ENCODE measurements at regions not wholly inside any gene's neighbourhood (a gene's known extent, or its start where the extent isn't known, plus 50 kb on each side); places are given as distances from the start of the nearest gene placed in this dataset.
"Not testable (repeated sequence)": the region's sequence is repeated elsewhere in the genome, so short reads cannot be mapped to it uniquely, and the experiment has no call there.

DNA sequence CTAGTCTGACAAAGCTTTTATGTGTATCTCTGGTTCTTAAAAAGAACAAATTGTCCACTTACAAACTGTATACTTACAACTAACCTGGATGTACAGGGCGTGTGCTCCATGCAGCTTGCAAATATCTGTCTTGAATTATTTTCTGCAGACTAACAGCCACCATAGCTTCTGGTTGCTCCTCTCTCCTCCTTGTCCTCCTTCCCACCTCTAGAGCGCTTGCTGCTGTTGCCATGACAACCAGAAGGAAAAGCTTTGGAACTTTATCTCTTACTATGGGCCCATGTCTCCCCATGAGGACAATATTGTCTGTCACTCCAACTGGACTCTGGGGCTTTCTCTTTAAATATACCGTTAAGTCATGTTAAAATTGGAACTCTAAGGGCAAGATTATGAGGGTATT lies 71.5 kb upstream of the DHX40 start:
- DNase-seq (ENCODE audit: low read depth in 2 of 3, low spot score in 2 of 3) = no peak

- DNase-seq (ENCODE audit: low read depth in 2 of 3, low spot score in 2 of 3) = peak in 1 of 3 donors; percentile 1
Observed at GRCh38 chr17:59494757-59495368, 70.5 kb upstream of the DHX40 start.

DNA sequence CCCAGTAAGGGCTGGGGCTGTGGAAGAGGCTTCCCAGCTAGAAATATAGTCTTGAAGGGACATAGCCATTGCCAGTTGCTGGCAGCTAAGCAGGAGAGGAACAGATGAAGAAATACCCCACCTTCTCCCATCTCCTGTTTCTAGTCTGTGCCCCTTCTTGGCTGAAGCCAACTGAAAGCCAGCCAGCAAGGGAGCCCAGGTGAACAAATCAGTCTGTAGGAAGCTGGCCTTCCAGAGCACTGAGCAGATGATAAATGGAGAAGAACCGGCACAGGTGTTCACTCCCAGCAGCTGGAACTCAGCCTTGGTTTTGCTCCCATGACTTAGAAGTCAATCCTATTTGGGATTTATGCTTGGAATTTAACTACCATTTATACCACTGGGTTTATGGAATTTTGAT lies 69.2 kb upstream of the DHX40 start:
- no peak for DNase-seq (ENCODE audit: low read depth in 2 of 3, low spot score in 2 of 3)

- no peak for DNase-seq (ENCODE audit: low read depth in 2 of 3, low spot score in 2 of 3)
Observed at GRCh38 chr17:59498530-59499307, 66.7 kb upstream of the DHX40 start.

DNA sequence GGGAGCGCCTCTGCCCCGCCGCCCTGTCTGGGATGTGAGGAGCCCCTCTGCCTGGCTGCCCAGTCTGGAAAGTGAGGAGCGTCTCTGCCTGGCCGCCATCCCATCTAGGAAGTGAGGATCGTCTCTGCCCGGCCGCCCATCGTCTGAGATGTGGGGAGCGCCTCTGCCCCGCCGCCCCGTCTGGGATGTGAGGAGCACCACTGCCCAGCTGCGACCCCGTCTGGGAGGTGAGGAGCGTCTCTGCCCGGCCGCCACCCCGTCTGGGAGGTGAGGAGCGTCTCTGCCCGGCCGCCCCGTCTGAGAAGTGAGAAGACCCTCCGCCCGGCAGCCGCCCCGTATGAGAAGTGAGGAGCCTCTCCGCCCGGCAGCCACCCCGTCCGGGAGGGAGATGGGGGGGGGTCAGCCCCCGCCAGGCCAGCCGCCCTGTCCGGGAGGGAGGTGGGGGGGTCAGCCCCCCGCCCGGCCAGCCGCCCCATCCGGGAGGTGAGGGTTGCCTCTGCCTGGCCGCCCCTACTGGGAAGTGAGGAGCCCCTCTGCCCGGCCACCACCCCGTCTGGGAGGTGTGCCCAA lies 65.2 kb upstream of the DHX40 start:
- not testable (repeated sequence) for DNase-seq (ENCODE audit: low read depth in 2 of 3, low spot score in 2 of 3)

DNA sequence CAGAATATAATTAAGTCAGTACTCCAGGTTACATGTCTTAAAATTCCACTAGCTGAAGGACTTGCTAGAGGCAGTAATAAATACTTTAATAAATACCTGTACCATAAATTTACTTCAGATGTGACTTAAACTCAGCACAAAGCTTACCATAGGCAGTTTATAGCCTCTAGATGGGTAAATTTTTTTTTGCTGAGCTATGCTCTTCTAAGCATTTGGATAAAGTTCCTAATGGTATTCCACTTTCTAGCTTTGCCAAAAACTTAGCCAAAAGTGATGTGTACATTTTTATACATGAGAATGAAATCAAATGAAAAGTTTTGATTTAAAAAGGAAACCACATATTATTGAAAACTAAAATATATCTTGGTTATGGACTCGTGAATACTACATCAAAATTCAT lies 63.7 kb upstream of the DHX40 start:
- DNase-seq (ENCODE audit: low read depth in 2 of 3, low spot score in 2 of 3) = no peak

DNA sequence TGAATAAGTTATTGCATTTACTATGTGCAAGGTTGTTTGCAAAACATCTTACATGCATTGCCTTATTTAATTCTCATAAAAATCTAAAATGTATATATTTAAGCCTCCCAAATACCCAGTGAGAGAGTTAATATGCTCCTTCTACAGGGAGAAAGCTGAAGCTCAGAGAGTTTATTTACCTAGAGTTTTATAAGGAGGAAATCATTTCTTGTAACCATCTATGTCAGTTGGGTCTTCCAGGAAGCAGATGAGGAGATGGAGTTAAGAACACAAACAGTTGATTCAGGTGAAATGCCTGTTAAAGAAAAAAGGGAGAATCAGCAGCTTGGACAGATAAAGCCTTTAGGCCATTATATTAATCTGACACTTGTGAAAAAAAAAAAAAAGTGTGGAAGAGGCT lies 62.6 kb upstream of the DHX40 start:
- DNase-seq (ENCODE audit: low read depth in 2 of 3, low spot score in 2 of 3) = no peak

GRCh38 chr17:59503500-59503899 lies 61.9 kb upstream of the DHX40 start:
- DNase-seq (ENCODE audit: low read depth in 2 of 3, low spot score in 2 of 3) = no peak

- DNase-seq (ENCODE audit: low read depth in 2 of 3, low spot score in 2 of 3) = no peak
Observed at GRCh38 chr17:59504821-59505220, 60.6 kb upstream of the DHX40 start.

DNA sequence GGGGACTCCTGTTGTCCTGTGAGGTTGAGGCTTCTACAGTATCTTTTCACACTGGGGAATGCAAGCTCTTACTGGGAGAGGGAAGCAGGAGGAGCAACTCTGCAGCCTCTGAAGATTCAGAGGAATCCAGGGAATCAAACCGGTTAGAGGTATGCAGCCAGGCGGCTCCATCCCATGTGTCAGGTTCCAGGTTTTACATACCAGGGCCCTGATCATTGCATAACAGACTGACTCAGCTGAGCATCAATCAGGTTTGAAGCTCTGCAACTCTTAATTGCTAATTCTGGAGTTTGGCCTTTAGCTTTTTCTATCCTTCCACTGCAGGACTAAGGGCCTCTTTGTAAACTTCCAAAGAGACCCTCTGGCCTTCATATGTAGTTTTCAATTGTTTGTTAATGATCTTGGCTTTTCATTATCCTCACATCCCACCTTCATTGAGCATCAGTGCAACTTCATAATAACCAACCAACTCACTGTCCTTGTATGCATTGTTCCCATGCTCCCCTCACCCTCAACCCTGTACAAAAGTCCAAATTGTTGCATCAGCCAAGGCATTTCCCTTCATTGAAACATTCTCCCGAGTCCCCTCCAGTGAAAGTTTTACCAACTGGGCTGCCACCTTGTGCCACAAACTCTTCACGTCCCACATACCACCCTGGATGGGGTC lies 59.7 kb upstream of the DHX40 start:
- no peak for DNase-seq (ENCODE audit: low read depth in 2 of 3, low spot score in 2 of 3)

DNA sequence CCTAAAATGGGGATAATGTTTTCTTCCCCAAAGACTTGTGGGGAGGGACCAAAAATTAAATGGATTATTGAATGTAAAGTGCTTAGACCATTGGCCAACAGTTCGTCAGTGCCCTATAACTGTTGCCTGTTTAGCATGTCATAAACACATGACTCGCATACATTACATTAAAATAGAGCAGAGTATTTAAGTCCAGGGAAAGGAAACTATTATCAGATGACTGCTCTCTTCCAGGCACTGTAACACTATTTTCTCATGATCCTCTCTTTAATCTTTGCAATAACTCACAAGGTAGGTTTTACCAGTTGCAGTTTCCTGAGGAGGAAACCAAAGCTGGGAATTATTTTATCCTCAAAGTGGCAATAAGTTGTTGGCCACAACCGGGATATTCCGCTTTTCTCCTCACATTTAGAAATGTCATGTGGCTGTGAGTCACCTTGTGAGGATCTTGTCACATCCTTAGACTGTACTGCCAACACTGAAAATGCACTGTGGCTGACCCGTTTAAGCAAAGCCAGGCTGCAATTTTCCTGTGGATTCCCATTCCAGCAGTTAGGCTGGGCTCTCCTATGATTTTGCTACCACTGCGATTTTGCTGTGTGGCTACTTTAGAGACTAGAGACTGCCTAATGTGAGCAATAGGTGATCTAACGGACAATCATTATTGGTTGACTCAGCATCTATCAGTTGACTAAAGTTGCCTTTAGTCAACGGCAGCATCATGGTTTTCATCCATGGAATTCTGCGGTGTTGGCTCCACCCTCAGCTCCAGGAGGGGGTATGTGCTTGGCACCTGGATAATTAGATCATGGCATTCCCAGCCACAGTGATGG lies 58.3 kb upstream of the DHX40 start:
- no peak for DNase-seq (ENCODE audit: low read depth in 2 of 3, low spot score in 2 of 3)

DNA sequence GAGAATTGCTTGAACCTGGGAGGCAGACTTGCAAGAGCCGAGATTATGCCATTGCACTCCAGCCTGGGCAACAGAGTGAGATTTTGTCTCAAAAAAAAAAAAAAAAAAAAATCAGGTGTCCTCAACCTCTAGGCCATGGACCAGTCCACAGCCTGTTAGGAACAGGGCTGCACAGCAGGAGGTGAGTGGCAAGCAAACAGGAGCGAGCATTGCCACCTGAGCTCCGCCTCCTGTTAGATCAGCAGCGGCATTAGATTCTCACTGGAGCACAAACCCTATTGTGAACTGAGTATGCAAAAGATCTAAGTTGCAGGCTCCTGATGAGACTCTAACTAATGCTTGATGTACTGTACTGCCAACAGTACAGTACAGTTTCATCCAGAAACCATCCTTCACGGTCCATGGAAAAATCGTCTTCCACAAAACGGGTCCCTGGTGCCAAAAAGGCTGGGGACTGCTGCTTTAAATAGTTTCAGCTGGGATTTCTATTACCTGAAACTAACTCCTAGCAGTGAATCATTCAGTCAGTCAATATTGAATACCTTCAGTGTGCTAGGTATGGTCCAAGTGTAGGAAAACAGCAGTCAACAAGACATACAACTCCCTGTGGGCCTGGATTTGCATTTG lies 56.3 kb upstream of the DHX40 start:
- no peak for DNase-seq (ENCODE audit: low read depth in 2 of 3, low spot score in 2 of 3)

- DNase-seq (ENCODE audit: low read depth in 2 of 3, low spot score in 2 of 3) = no peak
Observed at GRCh38 chr17:59510611-59511010, 54.8 kb upstream of the DHX40 start.

GRCh38 chr17:59511726-59512125 lies 53.7 kb upstream of the DHX40 start:
- DNase-seq (ENCODE audit: low read depth in 2 of 3, low spot score in 2 of 3) = no peak

DNA sequence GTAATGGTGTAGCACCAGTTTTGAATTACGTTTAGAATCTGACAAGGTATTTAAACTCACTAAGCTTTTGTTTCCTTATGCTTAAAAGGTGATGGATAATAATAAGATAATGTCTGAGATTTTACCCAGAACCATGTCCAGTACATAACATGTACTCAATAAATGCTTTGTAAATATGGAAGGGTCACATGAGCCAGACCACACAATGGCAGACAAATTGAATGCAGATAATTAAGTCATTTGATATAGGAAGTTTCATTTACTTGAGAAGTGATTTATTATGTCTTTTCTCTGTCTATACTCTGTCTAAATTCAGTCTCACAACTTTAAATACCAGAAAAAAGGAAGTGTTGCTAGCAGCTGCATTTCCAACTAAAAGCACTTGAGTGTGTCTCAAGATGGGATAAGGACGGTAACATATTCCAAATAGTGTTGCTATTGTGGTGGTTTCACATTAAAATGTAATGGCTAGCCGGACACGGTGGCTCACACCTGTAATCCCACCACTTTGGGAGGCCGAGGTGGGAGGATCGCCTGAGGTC lies 52.5 kb upstream of the DHX40 start:
- DNase-seq (ENCODE audit: low read depth in 2 of 3, low spot score in 2 of 3) = peak in 1 of 3 donors; percentile 1

DNA sequence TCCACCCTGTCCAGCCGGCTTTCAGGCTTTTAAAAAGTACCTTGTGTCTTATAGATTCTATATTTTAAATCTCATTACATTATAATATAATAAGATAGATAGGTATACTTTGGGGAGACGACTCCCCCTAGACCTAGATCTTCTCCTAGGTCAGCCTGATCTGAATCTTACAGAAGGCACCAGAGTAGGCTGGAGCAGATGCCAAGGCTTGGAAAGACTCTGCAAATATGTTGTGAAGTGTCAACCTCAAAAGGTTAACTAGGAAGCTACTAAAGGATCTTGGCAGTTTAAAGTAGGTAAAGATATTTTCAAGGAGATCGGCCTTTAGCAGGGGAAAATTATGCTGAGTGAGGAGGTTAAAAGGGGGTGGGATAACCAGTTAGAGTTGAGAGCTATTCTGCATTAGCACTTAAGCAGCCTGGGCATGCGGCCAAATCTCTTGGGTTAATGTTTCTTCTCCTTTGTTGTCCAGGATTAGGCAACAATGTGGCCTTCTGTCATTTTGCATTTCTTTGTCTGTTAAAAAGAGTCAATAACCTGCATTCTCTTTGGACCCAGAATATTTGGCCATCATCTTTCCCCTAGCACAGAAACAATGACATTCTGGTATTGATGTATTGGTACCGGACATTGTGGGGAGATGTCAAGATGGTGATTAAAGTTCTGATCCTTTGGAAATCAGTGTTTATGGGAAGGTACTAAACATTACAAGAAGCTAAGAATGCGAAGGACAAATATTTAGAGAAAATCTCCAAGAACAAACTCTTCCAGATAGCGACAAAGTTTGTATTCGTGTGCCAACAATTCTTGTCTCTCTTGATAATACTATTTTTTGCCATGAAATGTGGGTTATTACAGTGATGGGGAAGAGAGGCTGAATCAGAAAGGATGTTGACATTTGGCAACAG lies 51.2 kb upstream of the DHX40 start:
- DNase-seq (ENCODE audit: low read depth in 2 of 3, low spot score in 2 of 3) = peak in 2 of 3 donors; percentile 25 to 68

Measured in hematopoietic multipotent progenitor cell (in vitro differentiated cells).